ENCODE measurements at regions not wholly inside any gene's neighbourhood (a gene's known extent, or its start where the extent isn't known, plus 50 kb on each side); places are given as distances from the start of the nearest gene placed in this dataset.

- Histone ChIP-seq H2AFZ (ENCODE audit: low read length) (no peak overlapping the region), H3K4me3 (ENCODE audit: insufficient read depth, low read length) (no peak overlapping the region), H4K20me1 (ENCODE audit: insufficient read depth, low read length) (no peaks in the 10 kb centered on the region), H3K9me3 (ENCODE audit: low read depth, low read length) (no peaks in the 10 kb centered on the region), H3K79me2 (ENCODE audit: insufficient read depth, low read length) (no peaks in the 10 kb centered on the region), H3K27ac (ENCODE audit: low read depth, low read length) (no peak overlapping the region), H3K36me3 (ENCODE audit: insufficient read depth, low read length) (no peaks in the 10 kb centered on the region), H3K27me3 (ENCODE audit: insufficient read depth, low read length) (peaks cover 7% of the 10 kb centered on the region), H3K4me2 (ENCODE audit: insufficient read depth, low read length) (no peak overlapping the region), H3K4me1 (ENCODE audit: insufficient read depth, low read length) (no peaks in the 10 kb centered on the region)
- DNase-seq (ENCODE audit: insufficient read length, low spot score, missing footprints) = peak; percentile 49
- no peak for TF ChIP-seq CTCF (IDR thresholded peaks at IDR 0.05; ENCODE audit: extremely low read depth, low read depth, low read length)
Measured at GRCh38 chr2:128591861-128592822, 273.5 kb upstream of the HS6ST1 start.

GRCh38 chr2:128593518-128593878, 274.8 kb upstream of the HS6ST1 start:
- Histone ChIP-seq H3K4me2 (ENCODE audit: insufficient read depth, low read length) (no peak overlapping the region), H2AFZ (ENCODE audit: low read length) (no peak overlapping the region), H4K20me1 (ENCODE audit: insufficient read depth, low read length) (no peaks in the 10 kb centered on the region), H3K27me3 (ENCODE audit: insufficient read depth, low read length) (peaks cover 7% of the 10 kb centered on the region), H3K27ac (ENCODE audit: low read depth, low read length) (no peak overlapping the region), H3K36me3 (ENCODE audit: insufficient read depth, low read length) (no peaks in the 10 kb centered on the region), H3K79me2 (ENCODE audit: insufficient read depth, low read length) (no peaks in the 10 kb centered on the region), H3K4me1 (ENCODE audit: insufficient read depth, low read length) (no peaks in the 10 kb centered on the region), H3K4me3 (ENCODE audit: insufficient read depth, low read length) (no peak overlapping the region), H3K9me3 (ENCODE audit: low read depth, low read length) (no peaks in the 10 kb centered on the region)
- TF ChIP-seq CTCF (IDR thresholded peaks at IDR 0.05; ENCODE audit: extremely low read depth, low read depth, low read length) = no peak
- peak; percentile 63 for DNase-seq (ENCODE audit: insufficient read length, low spot score, missing footprints)

GRCh38 chr2:128593879-128594650, 275.4 kb upstream of the HS6ST1 start:
- H3K79me2 ChIP-seq (ENCODE audit: insufficient read depth, low read length) = no peaks in the 10 kb centered on the region
- no peak overlapping the region for H3K4me3 ChIP-seq (ENCODE audit: insufficient read depth, low read length)
- H2AFZ ChIP-seq (ENCODE audit: low read length) = no peak overlapping the region
- H3K4me1 ChIP-seq (ENCODE audit: insufficient read depth, low read length) = no peaks in the 10 kb centered on the region
- peaks cover 4% of the 10 kb centered on the region for H3K27me3 ChIP-seq (ENCODE audit: insufficient read depth, low read length)
- H3K9me3 ChIP-seq (ENCODE audit: low read depth, low read length) = no peaks in the 10 kb centered on the region
- DNase-seq (ENCODE audit: insufficient read length, low spot score, missing footprints) = peak; percentile 58
- no peak overlapping the region for H3K27ac ChIP-seq (ENCODE audit: low read depth, low read length)
- TF ChIP-seq CTCF (IDR thresholded peaks at IDR 0.05; ENCODE audit: extremely low read depth, low read depth, low read length) = no peak
- H3K36me3 ChIP-seq (ENCODE audit: insufficient read depth, low read length) = no peaks in the 10 kb centered on the region
- H3K4me2 ChIP-seq (ENCODE audit: insufficient read depth, low read length) = no peak overlapping the region
- no peaks in the 10 kb centered on the region for H4K20me1 ChIP-seq (ENCODE audit: insufficient read depth, low read length)

GRCh38 chr2:128594651-128594910, 275.9 kb upstream of the HS6ST1 start:
- Histone ChIP-seq H3K9me3 (ENCODE audit: low read depth, low read length) (no peaks in the 10 kb centered on the region), H3K36me3 (ENCODE audit: insufficient read depth, low read length) (no peaks in the 10 kb centered on the region), H4K20me1 (ENCODE audit: insufficient read depth, low read length) (no peaks in the 10 kb centered on the region), H3K27me3 (ENCODE audit: insufficient read depth, low read length) (peaks cover 3% of the 10 kb centered on the region), H2AFZ (ENCODE audit: low read length) (no peak overlapping the region), H3K4me2 (ENCODE audit: insufficient read depth, low read length) (no peak overlapping the region), H3K4me1 (ENCODE audit: insufficient read depth, low read length) (no peaks in the 10 kb centered on the region), H3K27ac (ENCODE audit: low read depth, low read length) (no peak overlapping the region), H3K4me3 (ENCODE audit: insufficient read depth, low read length) (no peak overlapping the region), H3K79me2 (ENCODE audit: insufficient read depth, low read length) (no peaks in the 10 kb centered on the region)
- TF ChIP-seq CTCF (IDR thresholded peaks at IDR 0.05; ENCODE audit: extremely low read depth, low read depth, low read length) = no peak
- peak; percentile 51 for DNase-seq (ENCODE audit: insufficient read length, low spot score, missing footprints)
